ENCODE measurements at regions not wholly inside any gene's neighbourhood (a gene's known extent, or its start where the extent isn't known, plus 50 kb on each side); places are given as distances from the start of the nearest gene placed in this dataset.

GRCh38 chr2:129865976-129866375 lies 113.5 kb upstream of the RAB6C start:
- no peaks in the 10 kb centered on the region for H3K27me3 ChIP-seq (replicated peaks; ENCODE audit: insufficient read depth, low read depth, low read length, poor library complexity)
- TF ChIP-seq, protein P1, sequence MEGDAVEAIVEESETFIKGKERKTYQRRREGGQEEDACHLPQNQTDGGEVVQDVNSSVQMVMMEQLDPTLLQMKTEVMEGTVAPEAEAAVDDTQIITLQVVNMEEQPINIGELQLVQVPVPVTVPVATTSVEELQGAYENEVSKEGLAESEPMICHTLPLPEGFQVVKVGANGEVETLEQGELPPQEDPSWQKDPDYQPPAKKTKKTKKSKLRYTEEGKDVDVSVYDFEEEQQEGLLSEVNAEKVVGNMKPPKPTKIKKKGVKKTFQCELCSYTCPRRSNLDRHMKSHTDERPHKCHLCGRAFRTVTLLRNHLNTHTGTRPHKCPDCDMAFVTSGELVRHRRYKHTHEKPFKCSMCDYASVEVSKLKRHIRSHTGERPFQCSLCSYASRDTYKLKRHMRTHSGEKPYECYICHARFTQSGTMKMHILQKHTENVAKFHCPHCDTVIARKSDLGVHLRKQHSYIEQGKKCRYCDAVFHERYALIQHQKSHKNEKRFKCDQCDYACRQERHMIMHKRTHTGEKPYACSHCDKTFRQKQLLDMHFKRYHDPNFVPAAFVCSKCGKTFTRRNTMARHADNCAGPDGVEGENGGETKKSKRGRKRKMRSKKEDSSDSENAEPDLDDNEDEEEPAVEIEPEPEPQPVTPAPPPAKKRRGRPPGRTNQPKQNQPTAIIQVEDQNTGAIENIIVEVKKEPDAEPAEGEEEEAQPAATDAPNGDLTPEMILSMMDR (conservative IDR thresholded peaks at IDR 0.05; ENCODE audit: low read depth, low read length), result no peak
- no peak for TF ChIP-seq EZH2 (IDR thresholded peaks at IDR 0.05; ENCODE audit: borderline replicate concordance, low read depth, low read length, poor library complexity, severe bottlenecking)
- H3K27ac ChIP-seq (ENCODE audit: low read depth, low read length, poor library complexity, severe bottlenecking), result no peak overlapping the region
- H3K9me3 ChIP-seq (ENCODE audit: low read depth, low read length, poor library complexity, severe bottlenecking), result no peaks in the 10 kb centered on the region
- no peak for DNase-seq (ENCODE audit: low spot score)
- no TSS peak for BruUV-seq (replicated peaks)
- H3K4me1 ChIP-seq (ENCODE audit: insufficient read depth, low read length, poor library complexity, severe bottlenecking), result no peaks in the 10 kb centered on the region
- H3K36me3 ChIP-seq (ENCODE audit: insufficient read depth, low read length, poor library complexity, severe bottlenecking), result no peaks in the 10 kb centered on the region
- H3K4me3 ChIP-seq (ENCODE audit: low read depth, low read length, poor library complexity, severe bottlenecking), result no peak overlapping the region
- ChIA-PET CTCF (no interaction called here), POLR2A (ENCODE audit: low non-redundant PET) (no interaction called here)
- intact Hi-C loops (cut with micrococcal nuclease; ENCODE audit: unreplicated experiment), result no loop called here

DNA sequence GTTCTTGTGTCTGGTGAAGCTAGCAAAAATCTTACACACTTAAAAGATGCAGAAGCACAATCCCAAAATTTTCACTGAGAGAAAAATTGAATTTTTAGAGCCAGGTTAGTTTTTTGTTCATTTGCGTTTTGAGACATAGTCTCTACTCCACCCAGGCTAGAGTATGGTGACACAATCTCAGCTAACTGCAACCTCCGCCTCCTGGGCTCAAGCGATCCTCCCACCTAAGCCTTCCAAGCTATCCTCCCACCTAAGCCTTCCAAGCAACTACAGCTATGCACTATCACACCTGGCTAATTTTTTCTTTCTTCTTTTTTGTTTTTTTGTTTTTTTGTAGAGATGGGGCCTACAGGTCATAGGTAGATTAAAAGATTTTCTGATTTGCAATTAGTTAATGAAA lies 113.1 kb upstream of the RAB6C start:
- H3K27me3 ChIP-seq (replicated peaks; ENCODE audit: insufficient read depth, low read depth, low read length, poor library complexity), result no peaks in the 10 kb centered on the region
- intact Hi-C loops (cut with micrococcal nuclease; ENCODE audit: unreplicated experiment), result no loop called here
- ChIA-PET CTCF (no interaction called here), POLR2A (ENCODE audit: low non-redundant PET) (no interaction called here)
- no peak overlapping the region for H3K27ac ChIP-seq (ENCODE audit: low read depth, low read length, poor library complexity, severe bottlenecking)
- no peak overlapping the region for H3K4me3 ChIP-seq (ENCODE audit: low read depth, low read length, poor library complexity, severe bottlenecking)
- H3K36me3 ChIP-seq (ENCODE audit: insufficient read depth, low read length, poor library complexity, severe bottlenecking), result no peaks in the 10 kb centered on the region
- H3K9me3 ChIP-seq (ENCODE audit: low read depth, low read length, poor library complexity, severe bottlenecking), result no peaks in the 10 kb centered on the region
- TF ChIP-seq, protein P1 (conservative IDR thresholded peaks at IDR 0.05; ENCODE audit: low read depth, low read length), result no peak
- no peak for TF ChIP-seq EZH2 (IDR thresholded peaks at IDR 0.05; ENCODE audit: borderline replicate concordance, low read depth, low read length, poor library complexity, severe bottlenecking)
- no TSS peak for BruUV-seq (replicated peaks)
- DNase-seq (ENCODE audit: low spot score), result no peak
- H3K4me1 ChIP-seq (ENCODE audit: insufficient read depth, low read length, poor library complexity, severe bottlenecking), result no peaks in the 10 kb centered on the region

- no peaks in the 10 kb centered on the region for H3K27me3 ChIP-seq (replicated peaks; ENCODE audit: insufficient read depth, low read depth, low read length, poor library complexity)
- BruUV-seq (replicated peaks), result no TSS peak
- no peaks in the 10 kb centered on the region for H3K36me3 ChIP-seq (ENCODE audit: insufficient read depth, low read length, poor library complexity, severe bottlenecking)
- no peaks in the 10 kb centered on the region for H3K9me3 ChIP-seq (ENCODE audit: low read depth, low read length, poor library complexity, severe bottlenecking)
- TF ChIP-seq EZH2 (IDR thresholded peaks at IDR 0.05; ENCODE audit: borderline replicate concordance, low read depth, low read length, poor library complexity, severe bottlenecking), result no peak
- TF ChIP-seq, protein P1 (conservative IDR thresholded peaks at IDR 0.05; ENCODE audit: low read depth, low read length), result no peak
- DNase-seq (ENCODE audit: low spot score), result no peak
- H3K4me3 ChIP-seq (ENCODE audit: low read depth, low read length, poor library complexity, severe bottlenecking), result no peak overlapping the region
- CTCF ChIA-PET, result no interaction called here
- intact Hi-C loops (cut with micrococcal nuclease; ENCODE audit: unreplicated experiment), result no loop called here
- POLR2A ChIA-PET (ENCODE audit: low non-redundant PET), result no interaction called here
- no peaks in the 10 kb centered on the region for H3K4me1 ChIP-seq (ENCODE audit: insufficient read depth, low read length, poor library complexity, severe bottlenecking)
- no peak overlapping the region for H3K27ac ChIP-seq (ENCODE audit: low read depth, low read length, poor library complexity, severe bottlenecking)
Observed at GRCh38 chr2:129868151-129868550, 111.3 kb upstream of the RAB6C start.

Measured in A673 (cell line).